Stomach (tissue), 4 donors: ENCODE measurements at regions not wholly inside any gene's neighbourhood (a gene's known extent, or its start where the extent isn't known, plus 50 kb on each side); places are given as distances from the start of the nearest gene placed in this dataset.

Experiments used
- CTCF ChIP-seq, 7 experiments: fragments of 450-650 bp in 4 of 7; fragments of 200-600 bp in 3 of 7; sonication (generic) in 3 of 7; IDR thresholded peaks; one replicate each; pipeline ENCODE4 v1.5.1; 2016 to 2019; ENCODE audit warnings: antibody characterized with exemption in 7 of 7, control low read depth in 2 of 7, mild to moderate bottlenecking in 1 of 7
- POLR2A ChIP-seq, 4 donors: fragments of 450-650 bp; IDR thresholded peaks; one replicate each; pipeline ENCODE4 v1.6.1; 2016; ENCODE audit warnings: antibody characterized with exemption in 4 of 4, control low read depth in 2 of 4, mild to moderate bottlenecking in 1 of 4, moderate library complexity in 1 of 4
- POLR2AphosphoS5 ChIP-seq, 3 donors: sonication (generic); formaldehyde crosslinking; IDR thresholded peaks; one replicate each; pipeline ENCODE4 v1.6.1; 2016; ENCODE audit warnings: antibody characterized with exemption in 3 of 3

GRCh38 chr2:235394278-235394828 lies 99.5 kb upstream of the AGAP1 start:
- TF ChIP-seq CTCF (IDR thresholded peaks at IDR 0.05) (no peak), POLR2A (IDR thresholded peaks at IDR 0.05) (no peak), POLR2AphosphoS5 (IDR thresholded peaks at IDR 0.05) (no peak)
